HEK293 (cell line): ENCODE measurements at regions not wholly inside any gene's neighbourhood (a gene's known extent, or its start where the extent isn't known, plus 50 kb on each side); places are given as distances from the start of the nearest gene placed in this dataset.

ENCODE experiments used
- CTCF ChIP-seq: fragments of 450-650 bp; formaldehyde crosslinking; IDR thresholded peaks from 2 replicates; pipeline ENCODE4 v1.5.1; 2016; ENCODE audit warnings: missing biosample characterization, missing genetic modification characterization
- MZF1 ChIP-seq: fragments of 450-650 bp; formaldehyde crosslinking; IDR thresholded peaks from 2 replicates; pipeline ENCODE4 v1.5.1; 2017; ENCODE audit warnings: missing biosample characterization, missing genetic modification characterization, borderline replicate concordance
- PRDM10 ChIP-seq: fragments of 450-650 bp; formaldehyde crosslinking; IDR thresholded peaks from 2 replicates; pipeline ENCODE4 v1.5.1; 2016; ENCODE audit warnings: missing biosample characterization, missing genetic modification characterization
- ZNF16 ChIP-seq: fragments of 450-650 bp; formaldehyde crosslinking; IDR thresholded peaks from 2 replicates; pipeline ENCODE4 v1.5.1; 2016; ENCODE audit warnings: low read depth, missing biosample characterization, missing genetic modification characterization
- ZNF585B ChIP-seq: fragments of 450-650 bp; formaldehyde crosslinking; IDR thresholded peaks from 2 replicates; pipeline ENCODE4 v1.5.1; 2016; ENCODE audit warnings: missing biosample characterization, missing genetic modification characterization
- ZNF707 ChIP-seq: fragments of 450-650 bp; formaldehyde crosslinking; IDR thresholded peaks from 2 replicates; pipeline ENCODE4 v1.5.1; 2016; ENCODE audit warnings: missing biosample characterization, missing genetic modification characterization
- ZNF837 ChIP-seq: fragments of 450-650 bp; formaldehyde crosslinking; IDR thresholded peaks from 2 replicates; pipeline ENCODE4 v1.5.1; 2016; ENCODE audit warnings: missing biosample characterization, missing genetic modification characterization

GRCh38 chr18:24826605-24827004, 366.2 kb downstream of the HRH4 start:
- TF ChIP-seq MZF1 (tag by site-specific recombination), result no peak
- no peak for TF ChIP-seq CTCF
- no peak for TF ChIP-seq ZNF837 (tag by site-specific recombination)
- TF ChIP-seq ZNF16 (tag by site-specific recombination), result no peak
- no peak for TF ChIP-seq ZNF707 (tag by site-specific recombination)
- no peak for TF ChIP-seq PRDM10 (tag by site-specific recombination)
- no peak for TF ChIP-seq ZNF585B (tag by site-specific recombination)
